ENCODE measurements at regions not wholly inside any gene's neighbourhood (a gene's known extent, or its start where the extent isn't known, plus 50 kb on each side); places are given as distances from the start of the nearest gene placed in this dataset.

DNA sequence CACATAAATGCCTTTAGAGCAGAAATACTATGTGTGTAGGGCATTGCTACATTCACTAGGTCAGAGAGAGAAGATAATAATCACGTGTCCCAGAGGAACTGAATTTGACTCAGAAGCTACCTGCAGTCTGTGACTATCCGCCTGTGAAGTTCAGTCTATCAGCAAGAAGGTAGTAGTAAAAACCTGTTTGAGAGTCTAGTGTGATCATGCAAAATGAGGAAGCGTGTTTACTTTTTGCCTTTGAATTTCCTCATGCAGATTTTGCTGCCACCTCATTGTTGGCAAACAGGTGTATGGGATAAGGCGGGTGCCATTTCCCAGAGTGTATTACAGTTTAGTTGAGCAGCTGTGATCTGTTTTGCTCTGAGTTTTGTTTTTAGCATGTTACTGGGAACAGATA is 403.9 kb upstream of the FANCL start (continued):
- no peak for TF ChIP-seq REST (IDR thresholded peaks at IDR 0.05)
- no peak for TF ChIP-seq HOXB13 (CRISPR knock-in tag; IDR thresholded peaks at IDR 0.05; ENCODE audit: low read depth)
- TF ChIP-seq GATA3 (IDR thresholded peaks at IDR 0.05; ENCODE audit: borderline replicate concordance), result no peak
- TF ChIP-seq RARB (CRISPR knock-in tag; IDR thresholded peaks at IDR 0.05), result no peak
- TF ChIP-seq ZNF302 (CRISPR knock-in tag; IDR thresholded peaks at IDR 0.05), result no peak

GRCh38 chr2:58644451-58644850 is 403.3 kb upstream of the FANCL start:
- no peaks in the 10 kb centered on the region for H3K4me1 ChIP-seq
- DNase-seq (ENCODE audit: low read depth in 1 of 2, low spot score in 1 of 2), result no peak
- H3K4me2 ChIP-seq, result no peak overlapping the region
- H3K9me3 ChIP-seq, result no peaks in the 10 kb centered on the region
- ChIA-PET POLR2A (no interaction called here), CTCF (interaction anchor here (0.6 kb wide), 1 partner anchor 34 kb away, joined by 3 read pairs; no protein-coding TSS in a partner anchor)
- WGBS (ENCODE audit: missing lambda C conversion rate), result 83% methylated on average over 5 of the region's 5 CpGs
- no peak overlapping the region for H3K27ac ChIP-seq
- no peak for FAIRE-seq
- ATAC-seq, result no peak
- TF ChIP-seq MAZ (IDR thresholded peaks at IDR 0.05; ENCODE audit: borderline replicate concordance, low read depth, low read length), result no peak
- TF ChIP-seq RFX5 (IDR thresholded peaks at IDR 0.05), result no peak
- TF ChIP-seq HDAC2 (IDR thresholded peaks at IDR 0.05), result no peak
- TF ChIP-seq SREBF2 (IDR thresholded peaks at IDR 0.05), result no peak
- TF ChIP-seq MAFK (IDR thresholded peaks at IDR 0.05; ENCODE audit: partially characterized antibody), result no peak
- no peak for TF ChIP-seq ZC3H11A (IDR thresholded peaks at IDR 0.05)
- TF ChIP-seq, protein P1, sequence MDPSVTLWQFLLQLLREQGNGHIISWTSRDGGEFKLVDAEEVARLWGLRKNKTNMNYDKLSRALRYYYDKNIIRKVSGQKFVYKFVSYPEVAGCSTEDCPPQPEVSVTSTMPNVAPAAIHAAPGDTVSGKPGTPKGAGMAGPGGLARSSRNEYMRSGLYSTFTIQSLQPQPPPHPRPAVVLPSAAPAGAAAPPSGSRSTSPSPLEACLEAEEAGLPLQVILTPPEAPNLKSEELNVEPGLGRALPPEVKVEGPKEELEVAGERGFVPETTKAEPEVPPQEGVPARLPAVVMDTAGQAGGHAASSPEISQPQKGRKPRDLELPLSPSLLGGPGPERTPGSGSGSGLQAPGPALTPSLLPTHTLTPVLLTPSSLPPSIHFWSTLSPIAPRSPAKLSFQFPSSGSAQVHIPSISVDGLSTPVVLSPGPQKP (IDR thresholded peaks at IDR 0.05; ENCODE audit: low read depth, low read length), result no peak
- TF ChIP-seq CHD4 (IDR thresholded peaks at IDR 0.05; ENCODE audit: borderline replicate concordance), result no peak
- no peak for TF ChIP-seq KDM5A (IDR thresholded peaks at IDR 0.05)
- TF ChIP-seq HEYL (CRISPR knock-in tag; IDR thresholded peaks at IDR 0.05), result no peak
- TF ChIP-seq TP53 (CRISPR knock-in tag; IDR thresholded peaks at IDR 0.05), result no peak
- TF ChIP-seq KDM1A (IDR thresholded peaks at IDR 0.05; ENCODE audit: low read depth), result no peak
- TF ChIP-seq MYC (IDR thresholded peaks at IDR 0.05; ENCODE audit: borderline replicate concordance, low read length), result no peak
- no peak for TF ChIP-seq FOXS1 (CRISPR knock-in tag; IDR thresholded peaks at IDR 0.05)
- no peak for TF ChIP-seq BHLHE40 (IDR thresholded peaks at IDR 0.05; ENCODE audit: low read depth, low read length)
- no peak for TF ChIP-seq GATA3 (IDR thresholded peaks at IDR 0.05; ENCODE audit: borderline replicate concordance)
- no peak for TF ChIP-seq SMC3 (IDR thresholded peaks at IDR 0.05)
- TF ChIP-seq REST (IDR thresholded peaks at IDR 0.05), result no peak
- no peak overlapping the region for H3K4me3 ChIP-seq

All from A549 (cell line).